ENCODE measurements at regions not wholly inside any gene's neighbourhood (a gene's known extent, or its start where the extent isn't known, plus 50 kb on each side); places are given as distances from the start of the nearest gene placed in this dataset.

DNA sequence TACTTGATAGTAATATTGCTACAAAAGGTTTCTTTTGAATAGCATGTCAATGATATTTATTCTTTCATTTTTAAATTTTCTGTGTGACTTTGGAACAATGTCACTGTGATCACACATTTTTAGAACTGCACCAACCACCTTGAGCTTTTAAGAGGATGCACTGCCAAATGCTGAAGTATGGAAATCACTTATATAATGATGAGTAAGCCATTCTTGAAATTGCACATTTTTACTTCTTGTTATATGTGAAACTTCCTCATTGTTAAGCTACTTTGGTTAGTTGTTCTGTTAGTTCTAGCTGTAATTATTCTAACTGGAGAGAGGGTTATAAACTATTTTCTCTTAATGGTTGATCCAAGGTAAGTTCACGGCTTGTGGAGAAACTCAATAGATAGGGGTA is 547.5 kb downstream of the ZIC1 start:
- TF ChIP-seq, protein P1, sequence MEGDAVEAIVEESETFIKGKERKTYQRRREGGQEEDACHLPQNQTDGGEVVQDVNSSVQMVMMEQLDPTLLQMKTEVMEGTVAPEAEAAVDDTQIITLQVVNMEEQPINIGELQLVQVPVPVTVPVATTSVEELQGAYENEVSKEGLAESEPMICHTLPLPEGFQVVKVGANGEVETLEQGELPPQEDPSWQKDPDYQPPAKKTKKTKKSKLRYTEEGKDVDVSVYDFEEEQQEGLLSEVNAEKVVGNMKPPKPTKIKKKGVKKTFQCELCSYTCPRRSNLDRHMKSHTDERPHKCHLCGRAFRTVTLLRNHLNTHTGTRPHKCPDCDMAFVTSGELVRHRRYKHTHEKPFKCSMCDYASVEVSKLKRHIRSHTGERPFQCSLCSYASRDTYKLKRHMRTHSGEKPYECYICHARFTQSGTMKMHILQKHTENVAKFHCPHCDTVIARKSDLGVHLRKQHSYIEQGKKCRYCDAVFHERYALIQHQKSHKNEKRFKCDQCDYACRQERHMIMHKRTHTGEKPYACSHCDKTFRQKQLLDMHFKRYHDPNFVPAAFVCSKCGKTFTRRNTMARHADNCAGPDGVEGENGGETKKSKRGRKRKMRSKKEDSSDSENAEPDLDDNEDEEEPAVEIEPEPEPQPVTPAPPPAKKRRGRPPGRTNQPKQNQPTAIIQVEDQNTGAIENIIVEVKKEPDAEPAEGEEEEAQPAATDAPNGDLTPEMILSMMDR (IDR thresholded peaks at IDR 0.05): no peak
- no peak for TF ChIP-seq POLR2A (IDR thresholded peaks at IDR 0.05)
